ENCODE measurements at regions not wholly inside any gene's neighbourhood (a gene's known extent, or its start where the extent isn't known, plus 50 kb on each side); places are given as distances from the start of the nearest gene placed in this dataset.

DNA sequence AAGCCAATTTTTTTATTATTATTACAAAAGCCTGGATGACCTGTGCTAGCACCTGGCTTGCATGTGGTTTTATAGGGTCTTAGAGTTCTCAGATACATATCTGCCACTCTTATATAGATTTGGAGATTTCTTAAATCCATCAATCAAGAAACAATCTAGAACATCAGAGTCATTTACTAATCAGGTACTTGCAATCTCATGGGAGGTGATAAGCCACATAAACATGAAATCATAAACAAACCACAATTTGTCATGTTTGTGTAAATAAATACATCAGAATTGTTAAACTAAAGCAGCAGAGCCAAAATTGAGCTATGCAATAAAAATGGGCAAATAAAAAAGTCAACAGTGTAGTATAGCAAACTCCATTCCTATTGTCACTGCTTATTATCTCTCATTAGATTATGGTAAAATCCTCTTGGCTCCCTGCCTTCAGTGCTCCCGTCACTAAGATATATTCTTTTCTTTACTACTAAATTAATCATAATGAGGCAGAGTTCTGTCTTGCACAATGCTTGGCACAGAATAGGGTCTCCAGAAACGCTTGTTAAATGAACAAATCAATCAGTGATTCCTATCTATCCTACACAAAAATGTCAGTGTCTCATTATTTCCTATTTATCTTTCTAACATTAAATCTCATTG is 108.7 kb upstream of the TTC29 start:
- DNase-seq (ENCODE audit: low read depth) = no peak

DNA sequence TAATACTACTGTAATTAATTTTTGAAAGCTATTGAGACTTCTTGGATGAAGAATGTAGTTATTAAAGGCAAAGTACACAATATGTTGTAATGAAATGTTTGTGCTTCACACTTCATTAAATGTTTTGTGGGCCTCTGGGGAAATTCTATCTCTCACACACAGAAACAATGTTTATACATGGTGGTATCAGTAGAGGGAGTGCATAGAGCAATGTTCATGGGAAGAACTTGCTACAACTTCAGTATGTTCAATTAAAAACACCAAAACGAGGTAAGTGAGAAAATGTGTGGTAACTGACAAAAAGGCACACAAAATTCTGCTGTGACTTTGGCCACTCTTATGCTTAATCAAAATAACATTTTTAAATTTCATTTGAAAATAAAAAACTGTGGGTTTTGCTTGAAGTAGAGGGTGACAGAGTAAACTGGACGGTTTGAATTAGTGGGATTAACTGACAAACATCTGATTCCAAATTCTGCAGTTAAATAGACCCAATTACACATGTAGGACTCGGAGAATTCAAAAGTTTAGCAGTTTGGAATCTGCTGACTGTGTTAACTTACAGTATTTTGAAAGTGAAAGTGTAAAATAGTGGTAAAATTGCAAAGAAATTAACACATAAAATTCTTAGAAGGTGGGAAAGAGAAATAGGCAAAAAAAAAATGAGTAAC is 111.4 kb upstream of the TTC29 start:
- DNase-seq (ENCODE audit: low read depth) = no peak

DNA sequence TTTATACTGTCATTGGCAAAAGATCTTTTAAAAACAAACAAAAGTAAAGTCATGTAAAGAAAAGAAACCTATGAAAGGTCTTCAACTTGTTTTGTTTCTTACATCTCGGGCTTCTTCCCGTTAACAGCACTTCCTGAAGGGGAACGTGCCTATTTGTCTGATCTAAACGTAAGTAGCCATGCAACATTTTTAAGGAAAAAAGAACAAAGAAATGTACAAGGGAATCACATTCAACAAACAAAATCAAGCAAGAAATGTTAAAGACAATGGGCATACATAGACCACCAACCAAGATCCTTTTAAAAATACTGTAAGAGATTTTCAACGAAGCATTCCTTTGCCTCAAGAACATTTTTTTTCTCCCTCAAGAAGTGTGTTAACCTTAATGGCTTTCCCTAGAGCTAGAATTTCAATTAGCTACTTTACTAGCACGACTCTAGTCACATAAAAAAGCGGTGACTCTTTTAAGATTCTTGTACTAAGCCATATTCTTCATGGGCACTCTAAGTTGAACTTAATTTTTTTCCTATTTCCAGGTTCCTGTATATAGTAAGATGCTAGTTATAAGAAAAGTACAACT is 112.0 kb upstream of the TTC29 start:
- no peak for DNase-seq (ENCODE audit: low read depth)

DNA sequence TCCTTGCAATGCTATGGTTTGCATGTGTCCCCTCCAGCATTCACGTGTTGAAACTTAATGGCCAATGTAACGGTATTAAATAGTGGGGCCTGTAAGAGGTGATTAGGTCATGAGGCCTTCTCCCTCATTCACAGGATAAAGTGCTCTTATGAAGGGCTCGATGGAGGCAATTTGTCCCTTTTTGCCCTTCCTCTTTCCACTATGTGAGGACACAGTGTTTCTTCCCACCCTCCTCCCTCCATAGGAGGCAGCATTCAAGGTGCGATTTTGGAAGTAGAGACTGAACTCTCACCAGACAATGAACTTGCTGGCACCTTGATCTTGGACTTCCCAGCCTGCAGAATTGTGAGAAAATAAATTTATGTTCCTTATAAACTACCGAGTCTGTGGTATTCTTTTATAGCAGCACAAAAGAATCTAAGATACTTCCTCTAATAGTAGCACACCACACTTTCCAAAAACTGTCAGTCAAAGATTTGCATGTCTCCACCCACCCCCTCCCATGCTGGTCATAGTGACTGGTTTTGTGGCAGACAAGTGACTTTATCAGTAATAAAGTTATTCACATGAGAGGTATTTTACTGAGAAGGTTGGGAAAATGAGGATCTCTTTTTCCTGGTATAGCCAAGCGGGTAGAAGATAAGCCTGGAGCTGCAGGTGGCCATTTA is 113.5 kb upstream of the TTC29 start:
- no peak for DNase-seq (ENCODE audit: low read depth)

DNA sequence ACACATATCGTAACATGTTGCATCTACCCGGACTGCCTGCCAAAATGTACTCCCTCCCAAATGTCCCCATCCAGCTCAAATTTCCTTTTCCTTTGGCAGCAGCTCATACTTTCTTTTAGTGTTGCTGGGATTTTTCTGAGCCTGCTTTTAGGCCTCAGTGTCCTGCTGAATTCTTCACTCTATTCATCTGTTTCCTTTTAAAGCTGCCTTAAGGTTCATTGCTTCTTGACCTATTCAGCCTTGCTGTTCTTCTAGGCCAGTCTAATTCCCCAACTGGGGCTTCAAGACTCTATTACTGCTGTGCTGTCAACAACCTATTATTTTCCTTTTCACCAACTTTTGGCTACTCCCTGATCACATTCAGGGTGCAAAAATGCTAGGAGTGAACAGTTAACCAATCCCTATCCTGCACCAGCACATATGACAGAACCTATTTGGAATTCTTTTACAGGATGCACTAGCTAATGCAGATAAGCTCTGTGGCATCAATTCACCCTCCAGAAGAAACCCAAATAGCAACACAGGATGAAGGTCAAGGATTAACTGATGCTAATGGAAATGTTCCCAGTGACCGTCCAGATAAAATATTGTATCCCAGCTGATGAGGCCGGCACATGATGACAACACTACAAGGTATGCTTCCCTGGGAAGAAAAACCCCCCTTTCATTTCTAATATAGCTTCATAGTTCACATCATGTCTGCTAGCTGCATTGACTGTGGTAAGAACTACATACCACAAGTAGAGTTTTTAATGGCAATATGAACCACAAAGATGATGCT is 114.7 kb upstream of the TTC29 start:
- DNase-seq (ENCODE audit: low read depth) = no peak

DNA sequence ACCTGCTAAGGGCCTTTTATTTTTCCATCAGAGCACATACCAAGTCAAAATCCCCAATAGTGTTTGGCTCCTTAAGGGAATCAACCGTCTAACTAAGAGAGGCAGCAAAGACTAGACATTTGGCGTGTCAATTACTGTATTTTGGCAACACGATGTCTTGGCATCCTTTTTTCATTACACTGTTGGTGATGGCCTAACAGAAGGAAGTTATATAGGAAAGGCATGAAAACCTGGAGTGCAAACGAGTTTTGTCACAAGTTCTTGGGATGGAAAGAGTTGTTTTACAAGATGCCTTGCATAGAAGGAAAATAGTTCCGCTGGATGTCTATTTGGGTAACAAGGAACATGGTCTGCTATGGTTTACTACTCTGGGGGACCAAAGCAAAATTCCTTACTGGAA is 119.2 kb upstream of the TTC29 start:
- no peak for DNase-seq (ENCODE audit: low read depth)

DNA sequence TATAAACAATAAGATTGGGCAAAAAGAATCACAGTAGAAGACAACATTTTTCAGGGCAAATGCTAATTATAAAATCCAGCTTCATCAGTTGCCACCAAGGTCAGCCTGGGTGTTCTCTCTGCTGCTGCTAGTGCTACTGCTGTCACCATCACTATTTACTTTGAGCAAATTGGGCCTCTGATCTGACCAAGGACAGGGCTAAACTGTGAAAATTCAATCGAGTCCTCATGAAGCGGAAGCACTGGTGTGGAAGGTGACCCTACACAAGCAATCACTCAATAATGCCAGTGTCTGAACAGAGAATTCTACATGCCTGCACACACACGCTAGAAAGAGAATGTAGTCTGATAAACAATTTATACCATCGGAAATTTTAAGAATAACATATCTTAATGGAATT is 122.9 kb upstream of the TTC29 start:
- no peak for DNase-seq (ENCODE audit: low read depth)

DNA sequence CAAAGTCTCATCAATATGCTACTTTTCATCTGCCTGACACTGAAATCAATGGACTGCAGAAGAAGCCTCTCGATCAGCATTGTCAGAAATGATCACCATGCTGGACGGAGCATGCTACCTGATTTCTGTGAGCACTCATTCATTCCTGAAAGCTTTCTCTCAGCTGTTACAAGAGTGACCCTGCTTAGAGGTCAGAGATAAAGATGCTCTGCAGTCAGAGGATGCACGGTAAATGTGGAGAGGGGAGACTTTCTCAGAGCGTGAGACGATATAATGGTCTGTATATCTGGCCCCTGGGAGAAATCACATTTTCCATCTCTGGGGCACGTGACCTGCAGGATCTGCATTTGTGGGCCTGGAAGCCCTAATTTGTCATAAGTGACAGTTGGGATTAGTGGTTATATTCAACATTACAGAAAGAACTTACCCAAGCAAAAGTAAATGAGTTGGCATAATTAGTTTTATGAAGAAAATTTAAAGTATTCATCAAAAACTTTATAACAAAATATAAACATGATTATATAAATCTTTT is 125.6 kb upstream of the TTC29 start:
- DNase-seq (ENCODE audit: low read depth) = no peak

DNA sequence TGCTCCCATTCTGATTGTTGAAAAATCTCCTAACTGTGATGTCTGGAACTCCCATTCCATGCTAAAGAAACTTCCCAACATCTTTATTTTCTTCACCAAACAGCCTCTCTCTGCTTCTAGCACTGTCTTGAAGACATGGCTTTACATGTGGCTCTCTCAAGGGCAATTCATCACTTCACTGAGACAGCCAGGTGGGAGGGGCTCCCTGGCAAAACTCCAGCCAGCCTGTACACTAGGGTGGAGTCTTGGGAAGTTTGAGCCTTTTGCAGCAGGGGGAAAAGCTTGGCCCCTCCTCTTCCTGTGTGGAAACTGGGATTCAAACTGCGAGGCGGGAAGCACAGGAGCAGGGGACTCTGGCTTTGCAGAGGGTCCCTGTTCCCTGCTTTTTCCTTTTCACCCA is 130.5 kb upstream of the TTC29 start:
- DNase-seq (ENCODE audit: low read depth) = no peak

DNA sequence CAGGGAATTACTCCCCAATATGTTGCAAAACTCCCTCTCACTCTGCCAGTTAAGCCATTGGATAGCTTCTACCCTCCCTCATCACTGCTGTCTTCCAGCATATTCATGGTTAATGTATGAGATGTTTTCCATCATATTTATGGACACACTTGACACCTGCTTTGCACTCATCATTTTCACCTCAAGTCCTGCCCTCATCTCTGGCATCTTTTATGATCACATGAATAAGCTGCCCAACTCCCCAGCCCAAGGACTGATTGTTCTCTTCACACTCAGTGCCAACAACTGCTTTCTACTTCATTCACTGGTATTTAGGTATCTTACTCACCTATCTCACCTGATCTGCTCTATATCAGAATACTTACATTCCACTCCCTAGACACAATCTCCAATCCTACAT is 131.1 kb upstream of the TTC29 start:
- DNase-seq (ENCODE audit: low read depth) = no peak

DNA sequence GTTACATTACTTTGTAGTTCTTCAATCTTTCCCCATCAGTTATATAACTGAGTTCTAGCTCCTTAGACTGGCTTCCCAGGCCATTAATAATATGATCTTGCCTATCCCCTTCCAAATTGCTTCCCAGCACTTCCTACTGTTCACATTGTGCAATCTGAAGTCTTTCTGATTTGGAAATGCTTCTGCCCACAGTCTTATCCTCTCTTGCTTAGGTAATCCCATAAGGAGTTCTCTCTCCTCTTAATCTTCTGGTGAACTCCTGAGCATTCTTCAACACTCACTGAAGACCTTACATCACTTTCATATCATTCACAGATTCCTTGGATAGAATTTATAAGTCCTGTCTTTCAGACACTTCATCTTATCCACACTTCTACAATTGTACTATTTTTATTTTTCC is 132.7 kb upstream of the TTC29 start:
- no peak for DNase-seq (ENCODE audit: low read depth)

DNA sequence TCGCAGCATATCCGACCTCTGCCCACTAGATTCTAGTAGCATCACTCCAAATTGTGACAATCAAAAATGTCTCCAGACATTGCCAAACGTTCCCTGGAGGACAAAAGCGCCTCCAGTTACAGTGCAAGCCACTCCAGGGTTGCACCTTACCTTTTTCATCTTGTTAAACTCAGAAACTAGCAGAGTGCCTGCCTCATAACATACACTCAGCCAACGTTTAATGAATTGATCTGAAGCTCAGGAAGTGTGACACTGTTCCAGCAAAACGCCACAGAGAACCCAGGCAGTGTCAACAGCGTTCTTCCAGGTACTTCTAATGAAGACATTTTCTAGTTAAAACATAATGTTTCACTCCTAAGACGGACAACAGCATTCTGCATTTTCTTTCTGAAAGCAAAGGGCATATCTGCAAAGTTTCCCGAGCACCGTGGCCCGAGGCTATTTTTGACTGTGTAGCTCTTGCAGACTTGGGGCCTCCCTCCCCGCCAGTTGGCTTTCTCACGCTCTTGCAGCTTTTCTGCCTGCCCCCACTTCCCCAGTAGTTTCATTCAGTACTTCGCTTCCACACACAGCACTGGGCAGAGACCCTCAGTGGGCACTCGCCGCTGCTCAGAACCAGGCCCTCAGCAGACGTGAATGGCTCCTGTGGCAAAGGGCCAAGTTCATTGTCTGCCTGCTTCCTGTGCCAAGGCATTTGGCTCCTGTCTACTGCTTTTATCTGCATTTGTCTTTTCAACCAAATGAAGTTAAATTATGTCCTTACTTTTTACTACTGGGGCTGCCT is 133.4 kb upstream of the TTC29 start:
- DNase-seq (ENCODE audit: low read depth) = no peak

DNA sequence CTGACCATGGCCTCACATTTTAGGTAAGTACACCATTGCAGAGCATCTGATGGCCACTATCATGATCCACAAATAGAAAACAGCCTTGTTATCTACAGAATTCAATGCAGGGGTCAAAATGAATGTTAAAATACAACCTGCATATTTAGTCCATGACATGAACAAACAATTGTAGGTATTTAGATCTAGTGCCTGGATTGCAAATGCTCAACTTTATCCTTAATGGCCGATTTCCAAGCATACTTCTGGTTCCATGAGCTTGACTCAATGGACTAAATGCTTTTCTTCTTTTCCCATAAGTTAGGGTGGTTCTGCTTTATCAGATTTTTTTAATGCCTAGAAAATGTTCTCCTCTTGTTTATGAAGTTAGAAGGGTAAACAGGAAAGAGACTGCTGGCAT is 139.2 kb upstream of the TTC29 start:
- DNase-seq (ENCODE audit: low read depth) = no peak

DNA sequence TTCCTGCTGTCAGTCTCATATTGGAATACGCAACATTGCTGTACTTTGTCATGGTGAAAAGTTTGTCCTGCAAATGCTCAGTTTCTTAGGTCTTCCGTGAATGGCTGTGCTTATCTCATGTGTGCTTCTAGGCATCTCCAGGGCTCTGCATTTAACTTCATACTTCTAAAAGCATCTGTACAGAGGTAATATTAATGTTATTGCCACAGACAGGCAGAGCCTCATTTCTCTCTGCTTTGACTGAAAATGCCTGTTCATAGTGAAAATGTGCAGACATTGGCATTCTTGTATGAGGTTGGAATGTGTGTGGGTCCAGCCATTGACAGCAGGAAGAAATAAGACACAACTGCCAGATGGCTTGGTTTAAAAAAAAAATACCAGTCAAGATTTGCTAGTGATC is 140.1 kb upstream of the TTC29 start:
- no peak for DNase-seq (ENCODE audit: low read depth)

DNA sequence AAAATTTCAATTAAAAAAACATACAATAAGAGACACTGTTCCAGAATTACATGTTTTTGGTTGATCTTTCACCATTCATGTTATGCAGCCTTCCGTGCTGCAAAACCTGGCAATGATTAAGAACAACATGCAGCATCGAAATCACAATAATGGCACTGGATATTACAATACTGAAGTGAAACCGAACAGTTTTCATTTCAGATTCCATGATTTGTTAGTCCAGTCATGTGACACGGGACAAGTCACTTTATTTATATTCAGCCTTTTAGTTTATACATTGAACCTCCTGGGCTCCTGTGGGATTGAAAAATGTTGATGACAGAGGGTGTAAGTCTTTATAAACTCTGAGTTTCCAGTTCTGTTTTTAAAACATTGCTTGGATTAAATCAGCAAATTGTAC is 142.5 kb upstream of the TTC29 start:
- no peak for DNase-seq (ENCODE audit: low read depth)

DNA sequence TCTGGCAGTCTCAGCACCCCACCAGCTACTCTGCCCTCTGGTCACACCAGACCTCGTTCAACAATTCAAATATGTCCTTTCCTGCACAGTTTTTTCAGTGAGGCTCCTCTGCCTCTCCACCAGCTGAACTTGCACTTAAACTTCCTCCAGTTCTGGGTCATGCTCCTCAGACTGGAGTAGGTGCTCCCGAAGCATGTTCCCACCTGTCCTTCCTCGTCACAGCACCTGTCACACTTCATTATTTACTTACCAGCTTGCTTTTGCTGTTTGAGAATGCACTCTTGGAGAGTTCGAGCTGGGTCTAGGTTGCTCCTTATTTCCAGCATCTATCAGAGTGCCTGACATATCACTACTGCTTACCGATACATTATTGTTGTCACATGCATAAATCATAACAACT is 144.8 kb upstream of the TTC29 start:
- DNase-seq (ENCODE audit: low read depth) = no peak

DNA sequence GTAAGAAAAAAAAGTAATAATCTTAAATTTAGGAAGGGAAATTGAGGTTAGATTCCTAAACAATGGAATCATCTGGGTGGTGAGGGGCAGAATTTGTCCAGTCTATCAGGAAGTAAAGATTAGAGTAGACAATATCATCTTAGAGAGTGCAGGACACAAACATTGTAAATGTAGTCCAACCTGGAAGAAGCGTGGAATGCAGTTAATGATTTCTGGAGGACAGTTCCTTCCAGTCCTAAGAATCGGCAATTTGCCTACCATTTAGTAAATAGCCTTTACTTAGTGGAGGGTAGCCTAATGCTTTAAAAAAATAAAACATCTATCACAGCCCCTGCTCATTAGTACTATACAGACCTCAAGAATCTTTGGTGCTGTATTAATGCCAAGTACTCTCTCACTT is 147.5 kb upstream of the TTC29 start:
- no peak for DNase-seq (ENCODE audit: low read depth)

DNA sequence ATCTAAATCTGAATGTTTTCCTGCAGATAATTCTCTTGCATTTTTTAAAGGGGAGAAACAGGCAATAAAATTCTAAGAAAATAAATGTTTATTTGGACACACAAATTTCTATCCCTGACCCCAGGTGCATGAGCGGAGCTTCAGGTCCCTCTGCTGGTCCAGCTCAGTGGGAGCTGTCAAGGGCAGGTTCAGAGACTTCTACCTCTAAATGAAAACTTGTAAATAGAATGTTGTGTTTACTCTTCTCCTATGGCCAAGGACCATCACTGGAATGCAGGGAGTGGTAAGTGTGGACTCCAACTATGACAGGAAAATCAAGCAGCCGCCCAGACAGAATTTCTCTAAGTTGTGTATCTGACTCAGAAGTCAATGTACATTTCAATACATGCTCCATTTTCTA is 148.6 kb upstream of the TTC29 start:
- no peak for DNase-seq (ENCODE audit: low read depth)

DNA sequence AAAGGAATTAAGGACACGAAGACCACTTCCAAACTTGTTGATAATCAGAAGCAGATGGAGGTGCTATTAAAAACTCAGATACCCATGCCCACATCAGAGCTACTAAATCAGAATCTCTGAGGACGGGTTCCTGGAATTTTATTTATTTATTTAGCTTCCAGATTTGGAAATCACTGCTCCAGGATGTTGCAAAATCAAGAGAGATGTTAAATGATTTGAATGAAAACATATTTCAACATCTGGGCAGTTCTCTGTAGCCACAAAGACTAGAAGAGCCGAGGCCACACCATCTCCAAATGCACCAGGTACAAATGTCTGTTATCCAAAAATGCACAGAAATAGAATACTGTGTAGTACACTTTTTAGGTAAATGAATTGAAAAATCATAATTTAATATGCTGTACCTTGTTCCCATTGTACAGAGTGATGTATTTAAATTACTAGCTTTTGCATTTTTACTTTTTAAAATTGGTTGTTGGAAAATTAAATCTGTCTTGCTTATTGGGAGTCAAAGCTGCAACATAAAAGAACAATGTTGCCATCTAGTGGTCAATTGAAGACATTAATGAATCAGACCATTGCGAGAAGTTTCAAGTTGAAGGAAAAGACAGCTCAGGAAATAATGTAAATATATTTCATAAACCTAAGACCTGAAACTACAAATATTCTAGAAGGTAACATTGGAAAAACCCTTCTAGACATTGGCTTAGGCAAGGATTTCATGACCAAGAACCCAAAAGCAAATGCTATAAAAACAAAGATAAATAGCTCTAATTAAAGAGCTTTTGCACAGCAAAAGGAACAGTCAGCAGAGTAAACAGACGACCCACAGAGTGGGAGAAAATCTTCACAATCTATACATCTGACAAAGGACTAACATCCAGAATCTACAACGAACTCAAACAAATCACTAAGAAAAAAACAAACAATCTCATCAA is 151.3 kb upstream of the TTC29 start:
- DNase-seq (ENCODE audit: low read depth) = no peak

DNA sequence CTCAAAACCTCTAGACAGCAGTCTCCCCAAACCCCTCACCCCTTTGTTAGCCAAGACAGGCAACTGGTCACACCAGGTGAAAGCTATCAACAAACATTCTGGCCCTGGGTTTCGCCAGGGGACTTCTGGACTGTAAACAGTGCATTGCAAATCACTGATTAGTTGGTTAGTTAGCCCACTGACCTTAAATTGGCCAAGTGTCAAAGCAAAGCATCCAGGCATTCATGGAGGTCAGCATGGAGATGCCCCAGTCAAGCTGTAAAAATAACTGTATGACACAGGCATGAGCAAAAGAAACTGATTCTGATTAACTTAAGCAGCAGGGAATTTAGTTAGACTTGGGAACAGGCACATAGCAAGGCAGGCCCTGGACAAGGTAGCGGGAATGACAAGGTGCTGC is 156.0 kb upstream of the TTC29 start:
- no peak for DNase-seq (ENCODE audit: low read depth)
